ENCODE measurements at regions not wholly inside any gene's neighbourhood (a gene's known extent, or its start where the extent isn't known, plus 50 kb on each side); places are given as distances from the start of the nearest gene placed in this dataset.

DNA sequence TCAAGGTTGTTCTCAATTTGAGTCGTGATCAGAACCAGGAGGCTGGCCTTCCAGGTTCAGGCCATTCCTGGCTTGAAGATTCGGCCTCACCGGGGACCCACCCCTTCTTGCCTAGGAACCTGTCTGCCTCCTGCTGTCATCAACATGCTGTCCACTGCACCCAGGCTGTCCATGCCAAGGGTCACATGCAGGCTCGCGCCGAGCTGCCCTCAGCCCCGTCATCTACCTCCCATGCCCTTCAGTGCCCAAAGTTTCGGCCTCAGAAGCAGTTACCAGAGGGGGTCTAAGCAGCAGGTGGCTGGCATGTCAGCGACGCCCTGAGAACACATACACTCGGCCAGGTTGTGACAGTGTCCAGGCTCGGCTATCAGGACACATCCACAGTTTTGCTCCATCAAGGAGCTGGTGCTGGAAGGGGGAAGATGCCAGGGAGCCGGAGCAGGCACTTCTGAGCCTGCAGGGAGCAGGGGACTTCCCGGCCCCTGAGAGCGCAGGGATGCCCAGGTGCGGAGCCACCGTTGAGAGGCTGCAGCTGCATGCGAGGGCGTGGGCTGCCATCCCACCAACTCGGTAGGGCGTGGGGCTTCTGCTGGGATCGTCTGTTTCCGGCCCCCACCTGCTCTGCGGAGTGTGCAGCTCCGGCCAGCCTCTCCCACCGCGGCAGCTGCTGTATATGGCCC is 590.9 kb upstream of the SLITRK5 start:
- TF ChIP-seq EZH2 (IDR thresholded peaks at IDR 0.05; ENCODE audit: borderline replicate concordance, low read depth, low read length, severe bottlenecking): no peak
- TF ChIP-seq, protein P1, sequence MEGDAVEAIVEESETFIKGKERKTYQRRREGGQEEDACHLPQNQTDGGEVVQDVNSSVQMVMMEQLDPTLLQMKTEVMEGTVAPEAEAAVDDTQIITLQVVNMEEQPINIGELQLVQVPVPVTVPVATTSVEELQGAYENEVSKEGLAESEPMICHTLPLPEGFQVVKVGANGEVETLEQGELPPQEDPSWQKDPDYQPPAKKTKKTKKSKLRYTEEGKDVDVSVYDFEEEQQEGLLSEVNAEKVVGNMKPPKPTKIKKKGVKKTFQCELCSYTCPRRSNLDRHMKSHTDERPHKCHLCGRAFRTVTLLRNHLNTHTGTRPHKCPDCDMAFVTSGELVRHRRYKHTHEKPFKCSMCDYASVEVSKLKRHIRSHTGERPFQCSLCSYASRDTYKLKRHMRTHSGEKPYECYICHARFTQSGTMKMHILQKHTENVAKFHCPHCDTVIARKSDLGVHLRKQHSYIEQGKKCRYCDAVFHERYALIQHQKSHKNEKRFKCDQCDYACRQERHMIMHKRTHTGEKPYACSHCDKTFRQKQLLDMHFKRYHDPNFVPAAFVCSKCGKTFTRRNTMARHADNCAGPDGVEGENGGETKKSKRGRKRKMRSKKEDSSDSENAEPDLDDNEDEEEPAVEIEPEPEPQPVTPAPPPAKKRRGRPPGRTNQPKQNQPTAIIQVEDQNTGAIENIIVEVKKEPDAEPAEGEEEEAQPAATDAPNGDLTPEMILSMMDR (IDR thresholded peaks at IDR 0.05; ENCODE audit: extremely low read depth in 1 of 2, insufficient read depth in 1 of 2, low read depth in 1 of 2, low read length in 2 of 2): no peak
- TF ChIP-seq POLR2A (IDR thresholded peaks at IDR 0.05; ENCODE audit: low read depth, low read length): no peak
- no peak for TF ChIP-seq POLR2AphosphoS5 (IDR thresholded peaks at IDR 0.05; ENCODE audit: insufficient read depth, low read depth, low read length)
- TF ChIP-seq, protein P2, sequence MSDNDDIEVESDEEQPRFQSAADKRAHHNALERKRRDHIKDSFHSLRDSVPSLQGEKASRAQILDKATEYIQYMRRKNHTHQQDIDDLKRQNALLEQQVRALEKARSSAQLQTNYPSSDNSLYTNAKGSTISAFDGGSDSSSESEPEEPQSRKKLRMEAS (IDR thresholded peaks at IDR 0.05; ENCODE audit: insufficient read depth, insufficient read length): no peak
- TF ChIP-seq MYC (IDR thresholded peaks at IDR 0.05; ENCODE audit: low read depth, low read length): no peak
- no peak for TF ChIP-seq JUN (IDR thresholded peaks at IDR 0.05; ENCODE audit: borderline replicate concordance, insufficient read depth, insufficient read length, low read depth)
- no peak for TF ChIP-seq GATA2 (IDR thresholded peaks at IDR 0.05; ENCODE audit: insufficient read depth, insufficient read length, low read depth, low read length)
- TF ChIP-seq FOS (IDR thresholded peaks at IDR 0.05; ENCODE audit: borderline replicate concordance, insufficient read depth, low read length): no peak
